ENCODE measurements at regions not wholly inside any gene's neighbourhood (a gene's known extent, or its start where the extent isn't known, plus 50 kb on each side); places are given as distances from the start of the nearest gene placed in this dataset.

GRCh38 chrX:5718651-5719050 is 510.0 kb downstream of the NLGN4X start:
- Histone ChIP-seq H3K4me1 (ENCODE audit: low read length) (no peaks in the 10 kb centered on the region), H3K4me2 (ENCODE audit: low read length) (no peak overlapping the region), H2AFZ (ENCODE audit: low read depth, low read length) (no peak overlapping the region), H3K9me3 (ENCODE audit: insufficient read depth, low read length) (no peaks in the 10 kb centered on the region), H3K4me3 (ENCODE audit: low read length) (no peak overlapping the region), H3K27ac (ENCODE audit: low read length) (no peak overlapping the region), H3K79me2 (ENCODE audit: low read length) (no peaks in the 10 kb centered on the region), H3K27me3 (ENCODE audit: low read depth, low read length) (no peaks in the 10 kb centered on the region), H3K36me3 (replicated peaks; ENCODE audit: low read depth, low read length) (no peaks in the 10 kb centered on the region), H4K20me1 (ENCODE audit: insufficient read depth, low read length) (no peaks in the 10 kb centered on the region), H3K9ac (ENCODE audit: low read length) (no peak overlapping the region)
- TF ChIP-seq CTCF (IDR thresholded peaks at IDR 0.05; ENCODE audit: low read depth, low read length) (no peak), EZH2phosphoT487 (IDR thresholded peaks at IDR 0.05; ENCODE audit: low read depth) (no peak)

GRCh38 chrX:5716666-5717065 is 512.0 kb downstream of the NLGN4X start:
- Histone ChIP-seq H3K9ac (ENCODE audit: low read length) (no peak overlapping the region), H3K4me3 (ENCODE audit: low read length) (no peak overlapping the region)

GRCh38 chrX:5708251-5708650 is 520.4 kb downstream of the NLGN4X start:
- H3K4me3 ChIP-seq (ENCODE audit: low read length) = no peak overlapping the region
- no peak overlapping the region for H2AFZ ChIP-seq (ENCODE audit: low read depth, low read length)
- H3K4me2 ChIP-seq (ENCODE audit: low read length) = no peak overlapping the region
- no peak for TF ChIP-seq EZH2phosphoT487 (IDR thresholded peaks at IDR 0.05; ENCODE audit: low read depth)
- TF ChIP-seq CTCF (IDR thresholded peaks at IDR 0.05; ENCODE audit: low read depth, low read length) = no peak
- no peak overlapping the region for H3K9ac ChIP-seq (ENCODE audit: low read length)
- H3K36me3 ChIP-seq (replicated peaks; ENCODE audit: low read depth, low read length) = no peaks in the 10 kb centered on the region
- H4K20me1 ChIP-seq (ENCODE audit: insufficient read depth, low read length) = no peaks in the 10 kb centered on the region
- H3K79me2 ChIP-seq (ENCODE audit: low read length) = no peaks in the 10 kb centered on the region
- H3K9me3 ChIP-seq (ENCODE audit: insufficient read depth, low read length) = no peaks in the 10 kb centered on the region
- H3K4me1 ChIP-seq (ENCODE audit: low read length) = no peaks in the 10 kb centered on the region
- H3K27ac ChIP-seq (ENCODE audit: low read length) = no peak overlapping the region
- no peaks in the 10 kb centered on the region for H3K27me3 ChIP-seq (ENCODE audit: low read depth, low read length)

More at GRCh38 chrX:5716666-5717065, 512.0 kb downstream of the NLGN4X start:
- no peak overlapping the region for H3K4me2 ChIP-seq (ENCODE audit: low read length)
- no peaks in the 10 kb centered on the region for H3K36me3 ChIP-seq (replicated peaks; ENCODE audit: low read depth, low read length)
- no peaks in the 10 kb centered on the region for H3K9me3 ChIP-seq (ENCODE audit: insufficient read depth, low read length)
- H4K20me1 ChIP-seq (ENCODE audit: insufficient read depth, low read length) = no peaks in the 10 kb centered on the region
- no peak overlapping the region for H2AFZ ChIP-seq (ENCODE audit: low read depth, low read length)
- TF ChIP-seq EZH2phosphoT487 (IDR thresholded peaks at IDR 0.05; ENCODE audit: low read depth) (no peak), CTCF (IDR thresholded peaks at IDR 0.05; ENCODE audit: low read depth, low read length) (no peak)
- no peaks in the 10 kb centered on the region for H3K27me3 ChIP-seq (ENCODE audit: low read depth, low read length)
- H3K27ac ChIP-seq (ENCODE audit: low read length) = no peak overlapping the region
- H3K79me2 ChIP-seq (ENCODE audit: low read length) = no peaks in the 10 kb centered on the region
- H3K4me1 ChIP-seq (ENCODE audit: low read length) = no peaks in the 10 kb centered on the region

- TF ChIP-seq CTCF (IDR thresholded peaks at IDR 0.05; ENCODE audit: low read depth, low read length) = no peak
- H3K4me2 ChIP-seq (ENCODE audit: low read length) = no peak overlapping the region
- H3K27me3 ChIP-seq (ENCODE audit: low read depth, low read length) = no peaks in the 10 kb centered on the region
- no peaks in the 10 kb centered on the region for H3K79me2 ChIP-seq (ENCODE audit: low read length)
- no peak overlapping the region for H3K27ac ChIP-seq (ENCODE audit: low read length)
- no peaks in the 10 kb centered on the region for H3K9me3 ChIP-seq (ENCODE audit: insufficient read depth, low read length)
- no peaks in the 10 kb centered on the region for H3K36me3 ChIP-seq (replicated peaks; ENCODE audit: low read depth, low read length)
- H3K4me1 ChIP-seq (ENCODE audit: low read length) = no peaks in the 10 kb centered on the region
- no peak overlapping the region for H2AFZ ChIP-seq (ENCODE audit: low read depth, low read length)
- no peak overlapping the region for H3K9ac ChIP-seq (ENCODE audit: low read length)
- H3K4me3 ChIP-seq (ENCODE audit: low read length) = no peak overlapping the region
- H4K20me1 ChIP-seq (ENCODE audit: insufficient read depth, low read length) = no peaks in the 10 kb centered on the region
These were observed 525.8 kb downstream of the NLGN4X start for GRCh38 chrX:5702890-5703289.

Measured in OCI-LY3 (cell line).